H1 (cell line): ENCODE measurements at regions not wholly inside any gene's neighbourhood (a gene's known extent, or its start where the extent isn't known, plus 50 kb on each side); places are given as distances from the start of the nearest gene placed in this dataset.

Experiments used
- CTCF ChIA-PET: fragments of 300-600 bp; sonication (Branson Sonifier 250); formaldehyde crosslinking; loops from one replicate; lab custom pipeline; 2021; ENCODE audit not compliant: partially characterized antibody; lab: Charles Lee
- POLR2A ChIA-PET: fragments of 300-600 bp; sonication (Branson Sonifier 250); formaldehyde crosslinking; loops from one replicate; lab custom pipeline; 2021; ENCODE audit warnings: inconsistent platforms; ENCODE audit not compliant: partially characterized antibody; lab: Charles Lee
- DNase-seq, 2 experiments: peaks; one replicate each; pipeline versions ENCODE4 v3.0.0 to v3.0.0-alpha.2; 2010 to 2022; ENCODE audit warnings: low spot score in 2 of 2, low read depth in 1 of 2, mixed read lengths in 1 of 2
- FAIRE-seq: peaks from 2 replicates; lab custom pipeline; 2011; peaks lifted over from hg19 to GRCh38; lab: Jason Lieb, UNC
- H2AFZ ChIP-seq: 2 replicates; pipeline ENCODE4 v1.8.1; 2012; ENCODE audit warnings: low read length, inconsistent platforms
- H2AK5ac ChIP-seq: 2 replicates; pipeline ENCODE4 v1.6.1; 2013; ENCODE audit warnings: low read depth, low read length
- H2BK120ac ChIP-seq: replicated peaks from 2 replicates; pipeline ENCODE3; 2013; ENCODE audit warnings: low read depth, low read length, inconsistent platforms
- H2BK12ac ChIP-seq: 2 replicates; pipeline ENCODE4 v1.6.1; 2013; ENCODE audit warnings: low read depth, low read length
- H2BK15ac ChIP-seq: 2 replicates; pipeline ENCODE4 v1.6.1; 2013; ENCODE audit warnings: low read length
- H2BK20ac ChIP-seq: 2 replicates; pipeline ENCODE4 v1.6.1; 2013; ENCODE audit warnings: low read length
- H2BK5ac ChIP-seq: 2 replicates; pipeline ENCODE4 v1.6.1; 2013; ENCODE audit warnings: low read depth, low read length
- H3K14ac ChIP-seq: 2 replicates; pipeline ENCODE4 v1.6.1; 2013; ENCODE audit warnings: inconsistent platforms; ENCODE audit not compliant: insufficient read length
- H3K18ac ChIP-seq: 2 replicates; pipeline ENCODE4 v1.6.1; 2013; ENCODE audit warnings: low read length; ENCODE audit errors: extremely low read depth
- H3K23ac ChIP-seq: 2 replicates; pipeline ENCODE4 v1.6.1; 2013; ENCODE audit warnings: inconsistent platforms; ENCODE audit not compliant: insufficient read length
- H3K23me2 ChIP-seq: 2 replicates; pipeline ENCODE4 v1.6.1; 2013; ENCODE audit warnings: low read depth, low read length
- H3K27ac ChIP-seq: 2 replicates; pipeline ENCODE4 v1.6.1; 2011; ENCODE audit warnings: low read depth, low read length, inconsistent platforms
- H3K27me3 ChIP-seq, 4 experiments: replicated peaks in 1 of 4; 1 replicate in 1 of 4; 2 replicates in 3 of 4; pipeline versions ENCODE4 v1.6.1 to v1.8.1; 2011 to 2013; ENCODE audit warnings: low read length in 3 of 4, mild to moderate bottlenecking in 3 of 4, inconsistent platforms in 2 of 4, mixed read lengths in 2 of 4, moderate library complexity in 1 of 4; ENCODE audit not compliant: control insufficient read depth in 3 of 4, insufficient read depth in 3 of 4; ENCODE audit errors: extremely low read depth in 1 of 4
- H3K36me3 ChIP-seq, 4 experiments: 2 replicates each; pipeline versions ENCODE4 v1.6.1 to v1.8.1; 2011 to 2013; ENCODE audit warnings: mild to moderate bottlenecking in 4 of 4, low read length in 3 of 4, moderate library complexity in 2 of 4, control low read depth in 1 of 4, inconsistent platforms in 1 of 4; ENCODE audit not compliant: insufficient read depth in 4 of 4, control insufficient read depth in 2 of 4
- H3K4ac ChIP-seq: replicated peaks from 2 replicates; pipeline ENCODE3; 2013; ENCODE audit warnings: low read length, low read depth, mixed read lengths, inconsistent platforms; ENCODE audit not compliant: insufficient read length
- H3K4me1 ChIP-seq, 4 experiments: replicated peaks in 1 of 4; 1 replicate in 1 of 4; 2 replicates in 3 of 4; pipeline versions ENCODE4 v1.6.1 to v1.8.1; 2011 to 2013; ENCODE audit warnings: low read length in 3 of 4, inconsistent platforms in 2 of 4, mixed read lengths in 1 of 4; ENCODE audit not compliant: insufficient read depth in 4 of 4, control insufficient read depth in 3 of 4
- H3K4me2 ChIP-seq, 2 experiments: 2 replicates each; pipeline versions ENCODE4 v1.6.1 to v1.8.1; 2011 to 2013; ENCODE audit warnings: low read depth in 2 of 2, low read length in 2 of 2, control low read depth in 1 of 2, inconsistent platforms in 1 of 2, mild to moderate bottlenecking in 1 of 2; ENCODE audit not compliant: insufficient read depth in 1 of 2
- H3K4me3 ChIP-seq, 4 experiments: fragments of 200-600, 300-600 bp in 1 of 4; sonication (generic), shearing (Covaris generic), sonication (Bioruptor Twin) in 1 of 4; 2 replicates each; pipeline versions ENCODE4 v1.5.1 to v1.8.1; 2011 to 2016; ENCODE audit warnings: low read length in 4 of 4, low read depth in 3 of 4, control low read depth in 2 of 4, inconsistent platforms in 2 of 4, mild to moderate bottlenecking in 2 of 4, mixed read lengths in 1 of 4, moderate library complexity in 1 of 4; ENCODE audit not compliant: insufficient read depth in 2 of 4; ENCODE audit errors: extremely low read depth in 1 of 4
- H3K56ac ChIP-seq: replicated peaks from 2 replicates; pipeline ENCODE3; 2013; ENCODE audit warnings: low read depth, mild to moderate bottlenecking, mixed read lengths, low read length, inconsistent platforms; ENCODE audit not compliant: insufficient read length
- H3K79me1 ChIP-seq: 2 replicates; pipeline ENCODE4 v1.6.1; 2013; ENCODE audit warnings: low read depth, low read length, control low read depth
- H3K79me2 ChIP-seq, 2 experiments: 2 replicates each; pipeline versions ENCODE4 v1.6.1 to v1.8.1; 2012 to 2013; ENCODE audit warnings: low read length in 2 of 2, mild to moderate bottlenecking in 2 of 2, inconsistent platforms in 1 of 2; ENCODE audit not compliant: insufficient read depth in 2 of 2, control insufficient read depth in 1 of 2
- H3K9ac ChIP-seq, 4 experiments: replicated peaks in 1 of 4; 1 replicate in 1 of 4; 2 replicates in 3 of 4; pipeline versions ENCODE4 v1.6.1 to v1.8.1; 2011 to 2013; ENCODE audit warnings: low read depth in 3 of 4, low read length in 3 of 4, control low read depth in 2 of 4, mild to moderate bottlenecking in 2 of 4, moderate library complexity in 2 of 4, inconsistent platforms in 1 of 4; ENCODE audit errors: extremely low read depth in 1 of 4
- H3K9me3 ChIP-seq, 2 experiments: 2 replicates each; pipeline versions ENCODE4 v1.6.1 to v1.8.1; 2012 to 2013; ENCODE audit warnings: mild to moderate bottlenecking in 2 of 2, moderate library complexity in 2 of 2, control low read depth in 1 of 2, inconsistent platforms in 1 of 2, low read depth in 1 of 2, low read length in 1 of 2, mixed read lengths in 1 of 2; ENCODE audit not compliant: insufficient read depth in 2 of 2
- H4K20me1 ChIP-seq, 2 experiments: replicated peaks in 1 of 2; 2 replicates each; pipeline versions ENCODE3 to v1.8.1; 2011 to 2013; ENCODE audit warnings: inconsistent platforms in 2 of 2, low read length in 2 of 2, mild to moderate bottlenecking in 1 of 2; ENCODE audit not compliant: insufficient read depth in 2 of 2, control insufficient read depth in 1 of 2
- H4K5ac ChIP-seq: 2 replicates; pipeline ENCODE4 v1.6.1; 2013; ENCODE audit warnings: low read length, low read depth, mixed read lengths, inconsistent platforms; ENCODE audit not compliant: insufficient read length
- H4K8ac ChIP-seq: 2 replicates; pipeline ENCODE4 v1.8.0; 2013; ENCODE audit warnings: mild to moderate bottlenecking, moderate library complexity, low read length, inconsistent platforms; ENCODE audit not compliant: insufficient read depth; ENCODE audit errors: extremely low read depth
- H4K91ac ChIP-seq: replicated peaks from 2 replicates; pipeline ENCODE3; 2013; ENCODE audit warnings: low read length, mixed read lengths, inconsistent platforms; ENCODE audit not compliant: insufficient read length
- CHD1 ChIP-seq: IDR thresholded peaks from 2 replicates; pipeline ENCODE4 v1.6.1; 2012; ENCODE audit warnings: low read depth, low read length, improper control_type of control experiment
- NRF1 ChIP-seq: IDR thresholded peaks from 2 replicates; pipeline ENCODE4 v1.6.1; 2011; ENCODE audit warnings: mild to moderate bottlenecking, low read depth, low read length, improper control_type of control experiment
- POLR2AphosphoS5 ChIP-seq: IDR thresholded peaks from 2 replicates; pipeline ENCODE4 v1.6.1; 2011; ENCODE audit warnings: low read depth, low read length
- RAD21 ChIP-seq, 2 experiments: IDR thresholded peaks in 1 of 2; conservative IDR thresholded peaks in 1 of 2; 2 replicates each; pipeline ENCODE4 v1.6.1; 2011; ENCODE audit warnings: low read depth in 2 of 2, low read length in 2 of 2, improper control_type of control experiment in 1 of 2, inconsistent platforms in 1 of 2, mild to moderate bottlenecking in 1 of 2, moderate library complexity in 1 of 2
- SIRT6 ChIP-seq: IDR thresholded peaks from one replicate; pipeline ENCODE4 v1.7.1; 2012; ENCODE audit warnings: low read length, inconsistent platforms
- TAF1 ChIP-seq: IDR thresholded peaks from 2 replicates; pipeline ENCODE4 v1.6.1; 2011; ENCODE audit warnings: mild to moderate bottlenecking, low read depth, low read length
- WGBS, 2 experiments: shearing (Covaris generic) in 1 of 2; methylation state at CpG; one replicate each; pipeline versions ENCODE4 v1.1.6 to v1.1.7; 2013 to 2015; ENCODE audit warnings: low lambda C conversion rate in 2 of 2, mixed read lengths in 2 of 2, inconsistent platforms in 1 of 2, low coverage in 1 of 2, missing lambda C conversion rate in 1 of 2; ENCODE audit not compliant: insufficient replicate concordance in 2 of 2, insufficient coverage in 1 of 2, insufficient read length in 1 of 2; ENCODE audit errors: extremely low coverage in 1 of 2, missing lambda C conversion rate in 1 of 2; 5-methylcytosine and 5-hydroxymethylcytosine counted together
- TF ChIP-seq, protein P1 (sequence below), 3 experiments: IDR thresholded peaks; 1 replicate in 2 of 3; 2 replicates in 1 of 3; pipeline versions ENCODE4 v1.5.1 to v1.6.1; 2011; ENCODE audit warnings: low read length in 3 of 3, mild to moderate bottlenecking in 3 of 3, inconsistent platforms in 2 of 3, low read depth in 1 of 3, moderate library complexity in 1 of 3; ENCODE audit not compliant: insufficient read depth in 1 of 3; ENCODE audit errors: control extremely low read depth in 1 of 3

DNA sequence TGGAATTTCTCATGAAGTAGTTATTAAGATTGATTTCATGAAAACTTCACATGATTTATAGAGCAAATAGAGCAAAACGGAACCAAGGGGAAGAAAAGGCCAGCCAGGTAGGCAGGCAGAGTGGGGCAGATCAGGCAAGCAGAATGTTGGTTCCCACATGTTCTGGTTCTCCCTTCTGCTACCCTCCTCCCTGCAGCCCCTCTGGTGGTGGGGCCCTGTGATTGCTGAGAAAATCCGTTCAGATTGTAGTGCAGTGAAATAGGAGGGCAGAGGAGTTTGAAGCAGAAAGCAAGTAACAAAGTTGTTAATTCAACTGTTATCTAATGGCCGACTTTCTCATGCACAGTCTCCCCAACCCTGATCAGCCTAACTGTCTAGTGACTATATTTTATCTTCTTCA is 185.3 kb downstream of the MID1IP1 start:
- H3K4me3 ChIP-seq, result no peak overlapping the region
- no peaks in the 10 kb centered on the region for H3K27me3 ChIP-seq
- H2BK5ac ChIP-seq, result no peak overlapping the region
- H3K4me2 ChIP-seq, result no peak overlapping the region
- H3K56ac ChIP-seq, result no peak overlapping the region
- no peaks in the 10 kb centered on the region for H3K36me3 ChIP-seq
- H2BK20ac ChIP-seq, result no peak overlapping the region
- H3K27ac ChIP-seq, result no peak overlapping the region
- H2BK12ac ChIP-seq, result no peak overlapping the region
- no peak overlapping the region for H4K8ac ChIP-seq
- no peaks in the 10 kb centered on the region for H3K79me1 ChIP-seq
- no peak overlapping the region for H3K9ac ChIP-seq
- peak overlapping the region; percentile 62 for H2AFZ ChIP-seq
- H2BK120ac ChIP-seq, result no peak overlapping the region
- no peak overlapping the region for H3K4ac ChIP-seq
- H3K79me2 ChIP-seq, result no peaks in the 10 kb centered on the region
- no peaks in the 10 kb centered on the region for H4K20me1 ChIP-seq
- CTCF ChIA-PET, result interaction anchor here (0.6 to 2.0 kb wide), 5 partner anchors 17 to 234 kb away, joined by 3 to 5 read pairs (median 3); no protein-coding TSS in a partner anchor
- H3K14ac ChIP-seq, result no peak overlapping the region
- H4K91ac ChIP-seq, result no peak overlapping the region
- H3K18ac ChIP-seq, result no peak overlapping the region; the same call in 1 of the 2 replicates
- H3K9me3 ChIP-seq, result no peaks in the 10 kb centered on the region
- H3K23ac ChIP-seq, result no peak overlapping the region
- POLR2A ChIA-PET, result interaction anchor here (1.6 kb wide), 1 partner anchor 180 kb away, joined by 6 read pairs; no protein-coding TSS in a partner anchor
- TF ChIP-seq RAD21 (IDR thresholded peaks at IDR 0.05 in 1 of 2, conservative IDR thresholded peaks at IDR 0.05 in 1 of 2; ENCODE audit: low read depth in 2 of 2, low read length in 2 of 2) (peak; percentile 20 to 57; a peak in 3 of 4 replicates), TAF1 (no peak), POLR2AphosphoS5 (no peak), SIRT6 (no peak), NRF1 (no peak), CHD1 (no peak)
- TF ChIP-seq, protein P1, sequence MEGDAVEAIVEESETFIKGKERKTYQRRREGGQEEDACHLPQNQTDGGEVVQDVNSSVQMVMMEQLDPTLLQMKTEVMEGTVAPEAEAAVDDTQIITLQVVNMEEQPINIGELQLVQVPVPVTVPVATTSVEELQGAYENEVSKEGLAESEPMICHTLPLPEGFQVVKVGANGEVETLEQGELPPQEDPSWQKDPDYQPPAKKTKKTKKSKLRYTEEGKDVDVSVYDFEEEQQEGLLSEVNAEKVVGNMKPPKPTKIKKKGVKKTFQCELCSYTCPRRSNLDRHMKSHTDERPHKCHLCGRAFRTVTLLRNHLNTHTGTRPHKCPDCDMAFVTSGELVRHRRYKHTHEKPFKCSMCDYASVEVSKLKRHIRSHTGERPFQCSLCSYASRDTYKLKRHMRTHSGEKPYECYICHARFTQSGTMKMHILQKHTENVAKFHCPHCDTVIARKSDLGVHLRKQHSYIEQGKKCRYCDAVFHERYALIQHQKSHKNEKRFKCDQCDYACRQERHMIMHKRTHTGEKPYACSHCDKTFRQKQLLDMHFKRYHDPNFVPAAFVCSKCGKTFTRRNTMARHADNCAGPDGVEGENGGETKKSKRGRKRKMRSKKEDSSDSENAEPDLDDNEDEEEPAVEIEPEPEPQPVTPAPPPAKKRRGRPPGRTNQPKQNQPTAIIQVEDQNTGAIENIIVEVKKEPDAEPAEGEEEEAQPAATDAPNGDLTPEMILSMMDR (IDR thresholded peaks at IDR 0.05; ENCODE audit: control extremely low read depth in 1 of 3, insufficient read depth in 1 of 3, low read depth in 1 of 3, low read length in 3 of 3), result peak; percentile 29 to 34 (median 31)
- TF ChIP-seq, all 59 proteins: peak for 2
- Histone ChIP-seq H3K23me2 (no peaks in the 10 kb centered on the region), H3K4me1 (no peaks in the 10 kb centered on the region), H2AK5ac (no peak overlapping the region), H2BK15ac (no peak overlapping the region), H4K5ac (no peak overlapping the region)
- peak; percentile 57 for FAIRE-seq
- WGBS, 2 experiments, result 69% methylated on average over 3 of the region's 3 CpGs; no CpG with 5 or more reads in 1 of the 2 experiments
- no peak for DNase-seq
